ENCODE measurements at regions not wholly inside any gene's neighbourhood (a gene's known extent, or its start where the extent isn't known, plus 50 kb on each side); places are given as distances from the start of the nearest gene placed in this dataset.

- DNase-seq (ENCODE audit: low read depth): no peak
- TF ChIP-seq CTCF (IDR thresholded peaks at IDR 0.05; ENCODE audit: insufficient read depth, low read depth, low read length): no peak
- no peak overlapping the region for H3K4me3 ChIP-seq (ENCODE audit: low read depth, low read length)
These were observed 63.8 kb upstream of the ATP1A1 start for GRCh38 chr1:116309090-116309870.

GRCh38 chr1:116310180-116310579, 62.9 kb upstream of the ATP1A1 start:
- no peak for DNase-seq (ENCODE audit: low read depth)
- no peak for TF ChIP-seq CTCF (IDR thresholded peaks at IDR 0.05; ENCODE audit: insufficient read depth, low read depth, low read length)
- H3K4me3 ChIP-seq (ENCODE audit: low read depth, low read length): no peak overlapping the region

GRCh38 chr1:116311193-116311592, 61.9 kb upstream of the ATP1A1 start:
- no peak for DNase-seq (ENCODE audit: low read depth)
- no peak overlapping the region for H3K4me3 ChIP-seq (ENCODE audit: low read depth, low read length)
- TF ChIP-seq CTCF (IDR thresholded peaks at IDR 0.05; ENCODE audit: insufficient read depth, low read depth, low read length): no peak

- no peak for DNase-seq (ENCODE audit: low read depth)
- H3K4me3 ChIP-seq (ENCODE audit: low read depth, low read length): no peak overlapping the region
- no peak for TF ChIP-seq CTCF (IDR thresholded peaks at IDR 0.05; ENCODE audit: insufficient read depth, low read depth, low read length)
These were observed 61.0 kb upstream of the ATP1A1 start for GRCh38 chr1:116311756-116312680.

GRCh38 chr1:116312681-116313069, 60.4 kb upstream of the ATP1A1 start:
- no peak for DNase-seq (ENCODE audit: low read depth)
- H3K4me3 ChIP-seq (ENCODE audit: low read depth, low read length): no peak overlapping the region
- TF ChIP-seq CTCF (IDR thresholded peaks at IDR 0.05; ENCODE audit: insufficient read depth, low read depth, low read length): no peak

- no peak for DNase-seq (ENCODE audit: low read depth)
- no peak for TF ChIP-seq CTCF (IDR thresholded peaks at IDR 0.05; ENCODE audit: insufficient read depth, low read depth, low read length)
- H3K4me3 ChIP-seq (ENCODE audit: low read depth, low read length): no peak overlapping the region
These were observed 59.3 kb upstream of the ATP1A1 start for GRCh38 chr1:116313776-116314175.
